NCI-H1694 (cell line): ENCODE measurements at regions not wholly inside any gene's neighbourhood (a gene's known extent, or its start where the extent isn't known, plus 50 kb on each side); places are given as distances from the start of the nearest gene placed in this dataset.
"Not testable (repeated sequence)": the region's sequence is repeated elsewhere in the genome, so short reads cannot be mapped to it uniquely, and the experiment has no call there.

ENCODE experiments used
- DNase-seq: peaks from one replicate; lab custom pipeline; 2025; lab: John Stamatoyannopoulos, UW

DNA sequence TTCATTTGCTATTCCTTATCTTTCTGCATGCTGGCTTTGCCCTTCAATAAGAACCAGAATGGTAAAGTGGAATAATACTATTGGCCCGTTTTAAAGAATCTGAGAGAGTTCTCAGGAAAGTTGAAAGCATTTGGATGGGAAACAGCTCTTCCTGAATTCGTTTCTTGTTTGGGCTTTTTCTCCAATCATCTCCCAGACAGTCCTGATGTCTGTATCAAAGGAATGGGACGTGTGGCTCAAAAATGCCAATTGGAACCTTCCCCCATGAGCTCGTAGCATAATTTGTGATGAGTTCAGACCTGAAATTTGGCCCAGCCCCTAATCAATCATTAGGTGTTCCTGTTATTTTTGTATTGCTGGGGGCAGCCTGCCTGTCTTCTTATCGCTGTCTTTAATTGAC, 75.8 kb upstream of the BACH2 start:
- DNase-seq, result no peak

DNA sequence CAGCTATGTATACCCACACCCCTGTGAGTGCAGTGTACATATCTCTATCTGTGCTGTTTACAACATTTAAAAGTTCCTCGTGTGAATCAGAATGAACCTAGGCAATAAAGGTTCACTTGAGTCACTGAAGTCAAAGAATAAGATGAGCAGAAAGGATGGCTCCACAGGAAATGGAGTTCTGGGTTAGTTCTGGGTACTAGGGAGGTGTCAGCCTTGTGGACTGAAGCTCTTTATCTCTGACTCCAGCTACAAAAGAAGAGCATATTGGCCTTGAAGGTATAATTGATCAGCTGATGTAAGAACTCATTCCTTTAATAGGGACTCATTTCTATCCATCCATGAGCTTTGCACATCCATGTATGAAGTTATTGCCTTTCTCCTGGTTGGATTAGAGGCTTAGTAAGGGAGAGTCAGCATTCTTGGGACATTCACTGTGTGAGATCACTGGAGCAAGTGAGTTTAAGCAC, 73.9 kb upstream of the BACH2 start:
- no peak for DNase-seq

DNA sequence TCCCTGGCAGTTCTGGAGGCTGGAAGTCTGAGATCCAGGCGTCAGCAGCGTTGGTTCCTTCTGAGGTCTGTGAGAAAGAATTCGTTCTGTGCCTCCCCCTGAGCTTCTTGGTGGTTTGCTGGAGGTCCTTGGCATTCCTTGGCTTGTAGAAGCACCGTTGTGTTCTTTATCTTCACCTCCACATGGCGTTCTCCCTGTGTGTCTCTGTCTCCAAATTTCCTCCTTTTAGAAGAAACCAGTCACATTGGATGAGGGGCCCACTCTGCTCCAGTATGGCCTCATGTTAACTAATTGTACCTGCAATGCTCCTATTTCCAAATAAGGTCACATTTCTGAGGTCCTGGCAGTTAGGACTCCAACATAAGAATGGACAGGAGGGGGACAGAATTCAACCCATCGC, 73.0 kb upstream of the BACH2 start:
- DNase-seq, result no peak

DNA sequence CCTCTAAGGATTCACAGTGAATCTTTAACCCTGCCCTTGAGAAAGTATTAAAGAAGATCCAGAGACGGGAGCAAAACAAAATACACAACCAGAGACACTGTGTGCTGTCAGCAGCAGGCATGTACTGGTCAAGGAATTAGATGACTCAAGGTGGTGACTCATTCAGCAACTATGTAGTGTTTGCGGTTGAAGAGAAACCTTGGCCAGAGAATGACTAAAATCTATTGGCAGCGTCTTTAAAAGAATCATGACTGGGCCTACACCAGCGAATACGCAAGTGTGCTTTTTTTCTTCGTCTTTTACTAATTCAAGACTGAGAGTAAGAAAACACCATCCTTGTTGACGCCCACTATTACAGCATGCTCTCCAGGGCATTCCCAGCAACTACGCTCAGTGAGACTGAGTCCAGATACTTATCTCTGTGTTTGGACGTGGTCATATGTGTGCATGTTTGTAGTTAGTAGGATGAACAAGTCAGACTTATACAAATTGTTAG, 72.4 kb upstream of the BACH2 start:
- DNase-seq, result no peak

DNA sequence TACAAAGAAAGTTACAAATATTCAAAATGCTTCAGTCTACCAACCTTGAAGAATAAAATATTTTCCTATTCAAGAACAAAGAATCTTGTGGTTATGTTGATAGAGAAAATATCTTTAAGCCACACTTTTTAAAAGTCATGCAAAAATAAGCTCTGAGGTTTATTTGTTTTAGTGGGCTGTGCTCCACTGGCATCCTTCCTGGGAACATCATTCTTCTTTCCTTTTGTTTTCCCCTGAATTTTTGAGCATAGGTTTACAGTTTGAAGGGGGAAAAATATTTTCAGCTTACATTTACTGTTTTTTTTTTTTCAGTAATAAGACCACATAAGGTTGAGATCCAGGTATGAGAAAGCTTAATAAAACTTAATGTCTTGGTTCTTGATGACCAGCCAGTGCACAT, 72.0 kb upstream of the BACH2 start:
- no peak for DNase-seq

DNA sequence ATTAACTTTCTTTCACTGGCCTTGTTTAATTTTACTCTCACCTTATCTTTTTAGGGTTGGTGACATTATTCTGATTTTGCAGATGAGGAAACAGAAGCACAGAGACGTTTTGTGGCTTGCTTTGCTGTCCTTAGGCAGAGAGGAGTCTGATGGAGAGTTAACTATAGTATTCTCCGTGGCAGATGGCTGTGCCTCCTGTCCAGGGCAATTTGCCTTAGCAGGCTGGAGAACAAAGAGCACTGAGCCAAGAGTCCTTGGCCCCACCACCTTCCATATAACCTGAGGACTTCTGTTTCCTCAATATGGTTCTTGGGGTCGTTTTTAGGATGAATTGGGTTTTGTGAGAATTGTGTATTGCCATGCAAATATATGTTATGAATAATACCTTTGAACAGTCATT, 71.4 kb upstream of the BACH2 start:
- DNase-seq, result no peak

DNA sequence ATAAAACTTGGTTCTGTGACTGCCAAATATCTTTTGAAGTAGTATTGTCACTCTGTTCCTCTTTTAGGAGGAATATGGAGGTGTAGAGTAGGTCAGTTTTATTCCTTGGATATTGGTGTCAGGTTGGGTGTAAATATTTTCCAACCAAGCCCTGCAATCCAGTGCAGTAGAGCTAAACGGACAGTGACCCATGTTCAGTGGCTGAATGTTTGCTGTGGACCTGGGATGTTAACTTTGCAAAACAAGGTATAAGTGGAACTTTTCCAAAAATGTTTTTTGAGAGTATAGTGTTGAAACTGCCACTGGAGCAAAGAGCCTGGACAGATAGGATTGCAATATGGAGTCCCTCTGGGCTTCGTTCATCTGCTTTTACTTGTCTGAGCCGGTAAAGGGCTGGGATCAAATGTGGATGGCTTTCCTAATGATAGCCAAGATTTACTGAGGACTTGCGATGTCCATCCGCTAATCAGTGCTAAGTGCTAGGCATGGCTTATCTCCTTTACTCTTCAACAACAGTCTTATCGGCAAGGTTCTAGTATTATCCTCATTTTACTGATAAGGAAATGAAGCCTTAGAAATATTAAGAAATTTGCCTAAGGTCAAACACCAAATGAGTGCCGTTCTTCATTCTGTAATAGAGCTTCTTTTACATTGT, 69.0 kb upstream of the BACH2 start:
- DNase-seq, result no peak

DNA sequence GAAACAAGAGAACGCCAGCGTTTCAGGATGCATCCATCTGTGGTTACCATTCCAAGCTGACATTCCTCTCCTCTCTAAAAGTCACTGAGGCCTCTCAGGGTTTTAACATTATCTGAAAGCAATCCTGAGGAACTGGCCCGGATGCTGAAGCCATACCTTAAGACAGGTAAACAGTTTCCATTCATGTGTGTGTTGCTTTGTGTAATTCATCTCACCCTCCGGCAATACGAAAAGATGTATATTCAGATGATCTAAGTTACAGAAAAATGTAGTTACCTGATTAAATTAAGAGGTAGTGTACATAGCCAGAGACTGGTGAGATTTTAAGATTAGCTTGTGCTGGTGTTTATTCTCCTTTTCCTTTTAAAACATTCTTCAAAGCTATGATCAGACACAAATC, 68.4 kb upstream of the BACH2 start:
- no peak for DNase-seq

DNA sequence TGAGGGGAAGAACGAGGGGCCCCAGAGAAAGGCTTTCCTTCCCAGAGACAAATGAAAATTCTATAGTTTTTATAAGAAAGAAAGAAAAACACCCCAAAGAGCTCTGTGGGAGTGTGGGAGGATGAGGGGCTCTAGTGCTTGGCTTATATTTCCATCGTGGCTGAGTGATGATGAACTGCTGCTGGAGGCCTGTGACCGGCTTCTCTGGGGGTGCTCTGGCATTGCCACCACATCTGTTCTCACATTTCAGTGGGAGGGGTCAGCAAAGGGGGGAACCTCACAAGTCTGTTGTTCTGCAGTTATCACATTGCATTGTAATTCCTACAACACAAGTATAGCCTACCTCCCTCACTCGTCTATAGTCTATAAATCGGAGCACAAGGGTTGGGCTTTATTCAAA, 67.6 kb upstream of the BACH2 start:
- no peak for DNase-seq

DNA sequence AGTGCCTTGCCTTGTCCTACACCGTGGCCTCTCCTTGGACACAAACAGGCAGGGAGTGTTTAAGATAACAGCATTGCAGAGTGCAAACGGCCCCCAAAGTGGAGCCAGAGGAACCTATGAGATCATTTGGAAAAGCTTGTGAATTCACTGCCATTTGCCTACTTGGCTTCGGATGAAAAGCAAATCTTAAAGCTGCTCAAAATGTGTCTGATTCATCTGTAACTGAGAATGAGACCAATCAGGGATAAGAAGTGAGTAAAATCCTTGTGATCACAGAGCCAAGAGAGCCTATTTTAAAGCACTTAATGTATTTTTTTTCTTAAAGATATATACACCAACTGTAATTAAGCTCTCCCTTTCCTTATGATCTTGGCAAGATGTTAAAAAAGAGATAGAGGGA, 65.7 kb upstream of the BACH2 start:
- no peak for DNase-seq

DNA sequence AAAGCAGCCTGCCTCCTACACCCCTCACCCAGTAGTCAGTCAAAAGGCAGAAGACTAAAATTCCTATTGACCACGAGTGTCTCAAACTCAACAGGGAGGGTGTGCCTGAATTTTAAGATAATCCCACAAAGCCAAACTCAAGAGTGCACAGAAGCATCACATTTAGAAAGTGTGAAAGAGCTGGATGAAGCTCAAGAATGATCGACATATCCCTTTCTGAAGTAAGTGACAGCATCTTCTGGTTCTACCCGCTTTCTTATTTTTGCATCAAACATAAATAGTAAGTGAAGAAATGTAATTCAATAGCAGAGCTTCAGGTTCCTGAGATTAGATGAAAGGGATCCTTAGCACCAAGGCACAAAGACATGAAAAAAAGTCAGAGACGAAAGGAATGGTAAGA, 64.5 kb upstream of the BACH2 start:
- DNase-seq, result no peak

DNA sequence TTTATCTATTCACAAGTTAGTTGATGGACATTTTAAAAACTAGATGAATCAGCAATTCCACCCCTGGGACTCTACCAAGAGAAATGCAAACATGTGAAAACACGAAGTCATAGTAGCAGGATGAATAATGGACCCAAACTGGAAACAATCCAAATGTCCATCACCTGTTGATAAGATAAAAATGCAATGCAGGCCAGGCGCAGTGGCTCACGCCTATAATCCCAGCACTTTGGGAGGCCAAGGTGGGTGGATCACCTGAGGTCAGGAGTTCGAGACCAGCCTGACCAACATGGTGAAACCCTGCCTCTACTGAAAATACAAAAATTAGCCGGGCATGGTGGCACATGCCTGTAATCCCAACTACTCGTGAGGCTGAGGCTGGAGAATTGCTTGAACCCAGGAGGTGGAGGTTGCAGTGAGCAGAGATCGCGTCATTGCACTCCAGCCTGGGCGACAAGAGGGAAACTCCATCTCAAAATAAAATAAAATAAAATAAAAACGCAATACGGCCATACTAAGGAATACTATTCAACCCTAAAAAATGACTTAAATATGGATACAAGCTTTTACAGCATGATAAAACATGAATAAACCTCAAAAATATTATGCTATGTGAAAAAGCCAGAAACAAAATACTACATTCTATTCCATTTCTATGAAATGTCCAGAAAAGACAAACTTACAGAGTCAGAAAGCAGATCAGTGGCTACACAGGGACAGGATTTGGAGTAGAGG, 61.6 kb upstream of the BACH2 start:
- DNase-seq, result not testable (repeated sequence)

DNA sequence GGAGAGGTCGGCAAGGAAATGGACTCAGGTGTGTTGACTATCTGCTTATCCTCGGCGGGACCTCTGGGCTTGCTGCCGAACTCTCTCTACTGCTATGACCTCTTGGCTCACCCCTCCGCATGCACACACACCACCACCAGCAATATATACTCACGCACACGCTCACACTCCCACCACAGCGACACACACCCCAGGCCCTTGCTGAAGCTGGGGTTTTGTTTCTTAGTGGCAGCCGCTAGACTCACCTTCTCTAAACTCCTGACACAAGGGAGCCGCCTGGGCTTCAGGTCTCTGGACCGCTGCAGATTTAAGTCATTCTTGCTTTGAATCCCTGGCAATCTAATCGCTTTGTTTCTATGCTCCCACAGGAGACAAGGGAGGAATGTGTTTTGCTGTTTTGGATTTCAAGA, 59.4 kb upstream of the BACH2 start:
- DNase-seq, result no peak

DNA sequence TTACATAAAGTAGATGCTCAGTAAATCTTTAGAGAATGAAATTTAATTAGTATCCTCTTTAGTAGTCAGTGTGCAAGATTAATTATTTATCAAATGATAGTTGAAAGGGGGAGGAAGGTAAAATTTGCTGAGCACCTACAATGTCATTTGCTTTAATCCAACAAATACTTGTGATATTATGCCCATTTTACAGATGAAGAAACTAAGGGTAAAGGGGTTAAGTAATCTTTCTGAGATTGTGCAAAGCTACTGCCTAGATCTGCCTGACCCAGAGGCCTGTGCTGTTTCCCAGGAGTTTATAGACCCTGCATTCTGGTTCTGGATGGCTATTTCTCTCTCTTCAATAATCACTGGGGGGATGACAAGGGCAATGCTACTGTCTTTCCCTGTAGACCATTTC, 58.3 kb upstream of the BACH2 start:
- DNase-seq, result no peak

DNA sequence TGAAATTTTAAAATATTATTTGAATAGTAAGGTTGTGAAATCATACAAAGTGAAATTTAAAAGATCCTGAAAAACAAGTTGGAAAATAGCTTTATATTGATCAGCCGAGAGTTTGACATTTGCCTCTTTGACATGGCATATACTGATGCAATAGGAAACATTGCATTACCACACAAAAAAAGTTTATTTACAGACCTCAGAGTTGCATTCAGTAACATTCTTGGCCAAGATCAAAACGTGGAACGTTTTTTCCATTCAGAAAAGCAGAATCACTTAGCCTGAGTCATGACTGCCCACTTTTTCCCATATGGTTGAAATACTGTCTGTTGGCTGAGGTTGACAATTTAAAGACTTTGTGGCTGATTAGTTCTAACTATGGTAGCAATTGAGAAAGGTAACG, 55.1 kb upstream of the BACH2 start:
- no peak for DNase-seq

DNA sequence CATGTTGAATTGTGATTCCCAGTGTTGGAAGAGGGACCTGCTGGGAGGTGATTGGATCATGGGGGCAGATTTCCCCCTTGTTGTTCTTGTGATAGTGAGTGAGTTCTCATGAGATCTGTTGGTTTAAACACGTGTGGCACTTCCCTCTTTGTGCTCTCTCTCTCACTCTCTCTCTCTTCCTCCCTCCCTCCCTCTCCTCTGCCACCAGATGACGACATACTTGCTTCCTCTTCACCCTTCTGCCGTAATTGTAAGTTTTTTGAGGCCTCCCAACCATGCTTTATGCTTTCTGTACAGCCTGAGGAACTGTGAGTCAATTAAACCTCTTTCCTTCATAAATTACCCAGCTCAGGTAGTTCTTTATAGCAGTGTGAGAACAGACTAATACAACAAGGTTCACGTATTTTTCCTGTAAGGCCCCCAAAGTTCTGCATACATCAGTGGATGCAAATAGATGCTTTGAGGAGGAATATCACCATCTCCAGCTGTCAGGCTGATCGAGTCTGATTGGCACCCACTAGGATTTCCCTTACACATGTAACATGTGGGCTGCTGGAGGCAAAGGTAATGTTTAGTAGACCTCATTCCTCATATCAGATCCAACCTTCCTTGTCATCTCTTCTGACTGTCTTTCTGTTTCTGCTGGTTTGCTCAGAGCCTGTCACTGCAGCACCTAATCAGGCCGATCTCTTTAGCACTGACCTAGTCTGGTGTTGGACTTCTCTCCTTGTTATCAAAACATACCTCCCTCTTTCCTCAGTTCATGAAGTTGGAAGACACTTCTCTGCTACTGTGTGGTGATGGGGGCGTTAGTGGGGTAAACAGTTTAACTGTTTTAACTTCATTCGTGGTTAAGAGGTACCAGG, 54.3 kb upstream of the BACH2 start:
- no peak for DNase-seq

DNA sequence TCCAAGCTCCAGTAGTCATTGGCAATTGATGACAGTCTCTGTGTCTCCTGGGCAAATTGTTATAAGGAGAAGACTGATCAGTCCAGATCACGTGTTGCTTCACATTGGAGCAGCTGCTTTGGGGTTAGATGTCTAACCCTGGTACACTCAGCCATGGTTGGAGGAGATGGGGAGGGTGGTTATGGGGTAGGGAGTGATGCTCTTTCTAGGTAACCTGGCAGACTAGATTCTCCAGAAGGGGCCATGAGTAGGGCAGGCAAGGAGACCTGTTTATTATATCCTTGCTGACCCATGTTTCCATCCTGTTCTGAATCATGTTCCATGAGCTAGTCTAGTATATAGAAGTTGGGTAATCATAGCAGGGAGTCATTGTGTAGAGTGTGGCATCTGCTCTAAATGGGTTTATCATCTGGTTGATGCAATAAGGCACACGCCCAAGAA, 50.8 kb upstream of the BACH2 start:
- DNase-seq, result no peak

DNA sequence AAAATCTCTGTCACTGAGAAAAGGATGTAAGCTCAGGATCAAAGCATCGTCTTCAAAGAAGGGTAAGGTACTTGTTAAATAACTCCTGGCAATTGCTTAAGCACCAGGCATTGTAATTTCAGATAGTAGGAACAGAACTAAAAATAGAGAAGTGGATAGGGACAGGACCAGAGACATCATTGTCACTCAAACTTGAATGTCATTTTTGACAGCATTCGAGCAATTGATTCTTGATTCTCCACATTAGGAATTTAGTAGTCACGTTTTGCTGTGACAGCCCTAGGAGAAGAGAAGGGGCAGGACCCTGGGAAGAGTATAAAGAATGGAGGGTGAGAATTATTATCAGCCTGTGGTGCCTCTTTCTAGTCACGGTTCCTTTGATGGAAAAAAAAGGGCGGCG, 50.1 kb upstream of the BACH2 start:
- no peak for DNase-seq
